ENCODE measurements at regions not wholly inside any gene's neighbourhood (a gene's known extent, or its start where the extent isn't known, plus 50 kb on each side); places are given as distances from the start of the nearest gene placed in this dataset.

DNA sequence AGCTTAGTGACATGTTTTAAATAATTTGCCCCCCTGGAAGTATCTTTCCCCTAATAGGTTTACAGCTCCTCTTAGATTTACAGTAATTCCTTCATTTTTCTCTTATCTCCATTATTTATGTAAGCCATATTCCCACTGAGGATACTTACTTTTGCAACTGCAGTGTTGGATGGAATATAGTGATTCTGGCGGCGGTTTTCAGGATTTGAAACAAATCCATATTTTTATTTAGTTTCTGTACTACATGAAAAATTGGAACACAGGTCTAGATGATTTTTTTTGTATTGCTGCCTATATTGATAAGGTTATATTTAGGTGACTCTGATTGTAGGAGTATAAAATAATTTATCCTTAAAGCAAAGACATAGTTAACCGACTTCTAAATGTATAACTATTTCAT is 391.6 kb upstream of the SUCLG2 start:
- WGBS: 55% methylated on average over 3 of the region's 3 CpGs

DNA sequence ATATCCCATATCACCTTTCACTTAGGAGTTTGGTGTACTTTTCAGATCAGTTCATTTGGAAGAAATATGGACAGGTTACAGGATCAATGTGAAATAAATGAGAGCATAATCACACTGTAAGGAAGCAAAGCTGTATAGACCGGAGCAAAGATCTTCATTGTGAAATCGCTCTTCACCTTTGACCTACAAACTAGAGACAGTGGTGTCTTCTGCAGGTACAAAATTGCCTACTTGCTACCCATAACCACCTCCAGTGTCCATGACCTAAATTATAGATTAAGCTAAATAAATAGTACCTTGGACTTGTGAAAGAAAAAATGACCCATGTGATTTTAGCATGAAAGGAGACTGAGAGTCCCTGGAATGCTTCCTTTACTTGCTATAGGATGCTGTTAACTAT is 379.5 kb upstream of the SUCLG2 start:
- Histone ChIP-seq H3K9me3 (no peaks in the 10 kb centered on the region), H3K4me3 (no peak overlapping the region), H3K36me3 (no peaks in the 10 kb centered on the region), H3K4me1 (no peaks in the 10 kb centered on the region), H3K27ac (replicated peaks in 1 of 4) (no peak overlapping the region), H3K27me3 (no peaks in the 10 kb centered on the region)
- 81% methylated on average over 2 of the region's 2 CpGs for WGBS
- intact Hi-C loops (cut with DNase I): no loop called here
- TF ChIP-seq, protein P1, sequence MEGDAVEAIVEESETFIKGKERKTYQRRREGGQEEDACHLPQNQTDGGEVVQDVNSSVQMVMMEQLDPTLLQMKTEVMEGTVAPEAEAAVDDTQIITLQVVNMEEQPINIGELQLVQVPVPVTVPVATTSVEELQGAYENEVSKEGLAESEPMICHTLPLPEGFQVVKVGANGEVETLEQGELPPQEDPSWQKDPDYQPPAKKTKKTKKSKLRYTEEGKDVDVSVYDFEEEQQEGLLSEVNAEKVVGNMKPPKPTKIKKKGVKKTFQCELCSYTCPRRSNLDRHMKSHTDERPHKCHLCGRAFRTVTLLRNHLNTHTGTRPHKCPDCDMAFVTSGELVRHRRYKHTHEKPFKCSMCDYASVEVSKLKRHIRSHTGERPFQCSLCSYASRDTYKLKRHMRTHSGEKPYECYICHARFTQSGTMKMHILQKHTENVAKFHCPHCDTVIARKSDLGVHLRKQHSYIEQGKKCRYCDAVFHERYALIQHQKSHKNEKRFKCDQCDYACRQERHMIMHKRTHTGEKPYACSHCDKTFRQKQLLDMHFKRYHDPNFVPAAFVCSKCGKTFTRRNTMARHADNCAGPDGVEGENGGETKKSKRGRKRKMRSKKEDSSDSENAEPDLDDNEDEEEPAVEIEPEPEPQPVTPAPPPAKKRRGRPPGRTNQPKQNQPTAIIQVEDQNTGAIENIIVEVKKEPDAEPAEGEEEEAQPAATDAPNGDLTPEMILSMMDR (IDR thresholded peaks at IDR 0.05): no peak
- no peak for TF ChIP-seq POLR2A (IDR thresholded peaks at IDR 0.05; ENCODE audit: low read depth)
- TF ChIP-seq EP300 (IDR thresholded peaks at IDR 0.05): no peak
- TF ChIP-seq POLR2AphosphoS5 (IDR thresholded peaks at IDR 0.05): no peak
- no peak for DNase-seq (ENCODE audit: extremely low spot score)

More for the DNA sequence above, 391.6 kb upstream of the SUCLG2 start:
- Histone ChIP-seq H3K4me1 (no peaks in the 10 kb centered on the region), H3K27ac (replicated peaks in 1 of 4) (no peak overlapping the region), H3K27me3 (no peaks in the 10 kb centered on the region), H3K4me3 (no peak overlapping the region), H3K36me3 (no peaks in the 10 kb centered on the region), H3K9me3 (no peaks in the 10 kb centered on the region)
- intact Hi-C loops (cut with DNase I): no loop called here
- DNase-seq (ENCODE audit: extremely low spot score): no peak
- TF ChIP-seq POLR2A (IDR thresholded peaks at IDR 0.05; ENCODE audit: low read depth): no peak
- no peak for TF ChIP-seq POLR2AphosphoS5 (IDR thresholded peaks at IDR 0.05)
- TF ChIP-seq, protein P1 (IDR thresholded peaks at IDR 0.05): no peak
- TF ChIP-seq EP300 (IDR thresholded peaks at IDR 0.05): no peak

DNA sequence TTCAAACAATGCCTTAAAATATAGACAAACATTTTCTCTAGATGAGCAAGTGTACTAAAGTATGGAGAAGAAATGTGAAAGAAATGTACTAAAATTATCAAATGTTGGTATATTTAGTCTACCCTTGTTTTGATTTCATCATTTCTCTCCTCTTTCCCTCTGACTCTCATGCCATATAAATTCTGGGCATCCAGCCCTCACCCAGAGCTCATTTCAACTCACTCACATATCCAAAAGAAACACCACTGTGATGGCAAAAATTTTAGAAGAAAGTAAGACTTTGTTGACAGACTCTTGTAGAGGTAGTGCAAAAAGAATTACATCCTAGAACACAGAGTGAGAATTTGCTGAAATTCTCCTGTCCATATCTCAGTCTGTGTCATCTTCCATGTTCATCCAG is 377.8 kb upstream of the SUCLG2 start:
- H3K27me3 ChIP-seq: no peaks in the 10 kb centered on the region
- no peaks in the 10 kb centered on the region for H3K9me3 ChIP-seq
- intact Hi-C loops (cut with DNase I): no loop called here
- H3K36me3 ChIP-seq: no peaks in the 10 kb centered on the region
- TF ChIP-seq POLR2AphosphoS5 (IDR thresholded peaks at IDR 0.05) (no peak), EP300 (IDR thresholded peaks at IDR 0.05) (no peak), POLR2A (IDR thresholded peaks at IDR 0.05; ENCODE audit: low read depth) (no peak)
- TF ChIP-seq, protein P1 (IDR thresholded peaks at IDR 0.05): no peak
- H3K4me3 ChIP-seq: no peak overlapping the region
- H3K27ac ChIP-seq (replicated peaks in 1 of 4): no peak overlapping the region
- H3K4me1 ChIP-seq: no peaks in the 10 kb centered on the region
- DNase-seq (ENCODE audit: extremely low spot score): no peak

DNA sequence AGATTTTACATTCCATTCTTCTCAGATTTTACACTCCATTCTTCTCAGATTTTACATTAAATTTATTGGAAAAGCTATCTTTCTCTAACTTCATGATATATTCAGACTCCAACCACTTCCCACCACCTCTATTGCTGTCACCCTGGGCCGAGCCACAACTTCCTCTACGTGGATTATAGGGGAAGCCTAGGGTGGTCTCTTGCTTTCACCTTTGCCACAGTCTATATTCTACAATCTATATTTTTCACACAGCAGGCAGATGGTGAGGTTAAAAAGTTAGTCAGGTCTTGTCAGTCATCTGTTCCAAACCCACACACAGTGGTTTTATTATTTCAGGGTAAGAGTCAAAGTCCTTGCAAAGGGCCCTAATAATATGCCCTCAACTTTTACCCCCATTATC is 370.8 kb upstream of the SUCLG2 start:
- H3K9me3 ChIP-seq: no peaks in the 10 kb centered on the region
- TF ChIP-seq, protein P1 (IDR thresholded peaks at IDR 0.05): no peak
- TF ChIP-seq EP300 (IDR thresholded peaks at IDR 0.05) (no peak), POLR2A (IDR thresholded peaks at IDR 0.05; ENCODE audit: low read depth) (no peak)
- no peaks in the 10 kb centered on the region for H3K27me3 ChIP-seq
- H3K36me3 ChIP-seq: no peaks in the 10 kb centered on the region
- H3K4me1 ChIP-seq: no peaks in the 10 kb centered on the region
- intact Hi-C loops (cut with DNase I): no loop called here
- no peak overlapping the region for H3K4me3 ChIP-seq
- WGBS: 70% methylated on average over 2 of the region's 2 CpGs
- H3K27ac ChIP-seq (replicated peaks in 1 of 4): no peak overlapping the region
- no peak for DNase-seq (ENCODE audit: extremely low spot score)

DNA sequence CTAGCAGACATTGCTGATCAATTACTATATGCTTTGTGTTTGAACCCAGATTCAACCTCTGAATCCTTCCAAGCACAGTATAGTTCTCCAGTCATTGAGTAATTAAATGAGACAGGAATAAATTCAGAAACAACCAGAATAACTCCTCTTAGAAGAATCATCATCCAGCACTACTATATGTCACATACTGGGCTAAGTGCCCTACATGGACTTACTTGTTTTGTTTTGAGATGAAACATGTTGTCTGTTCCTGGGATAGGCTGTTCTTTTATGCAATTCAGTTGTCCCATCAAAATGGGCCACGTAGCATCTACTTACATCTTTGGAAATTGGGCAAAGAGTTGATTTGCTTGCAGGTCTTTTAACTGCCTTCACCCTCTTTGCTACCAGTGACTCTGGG is 365.5 kb upstream of the SUCLG2 start:
- H3K27me3 ChIP-seq: no peaks in the 10 kb centered on the region
- TF ChIP-seq, protein P1 (IDR thresholded peaks at IDR 0.05): no peak
- no peak for TF ChIP-seq EP300 (IDR thresholded peaks at IDR 0.05)
- no peak for TF ChIP-seq POLR2A (IDR thresholded peaks at IDR 0.05; ENCODE audit: low read depth)
- TF ChIP-seq POLR2AphosphoS5 (IDR thresholded peaks at IDR 0.05): no peak
- 71% methylated on average over 1 of the region's 1 CpG for WGBS
- no peak overlapping the region for H3K27ac ChIP-seq (replicated peaks in 1 of 4)
- H3K9me3 ChIP-seq: no peaks in the 10 kb centered on the region
- no peaks in the 10 kb centered on the region for H3K4me1 ChIP-seq
- no peaks in the 10 kb centered on the region for H3K36me3 ChIP-seq
- no peak for DNase-seq (ENCODE audit: extremely low spot score)
- intact Hi-C loops (cut with DNase I): no loop called here
- H3K4me3 ChIP-seq: no peak overlapping the region
